ENCODE measurements at regions not wholly inside any gene's neighbourhood (a gene's known extent, or its start where the extent isn't known, plus 50 kb on each side); places are given as distances from the start of the nearest gene placed in this dataset.

DNA sequence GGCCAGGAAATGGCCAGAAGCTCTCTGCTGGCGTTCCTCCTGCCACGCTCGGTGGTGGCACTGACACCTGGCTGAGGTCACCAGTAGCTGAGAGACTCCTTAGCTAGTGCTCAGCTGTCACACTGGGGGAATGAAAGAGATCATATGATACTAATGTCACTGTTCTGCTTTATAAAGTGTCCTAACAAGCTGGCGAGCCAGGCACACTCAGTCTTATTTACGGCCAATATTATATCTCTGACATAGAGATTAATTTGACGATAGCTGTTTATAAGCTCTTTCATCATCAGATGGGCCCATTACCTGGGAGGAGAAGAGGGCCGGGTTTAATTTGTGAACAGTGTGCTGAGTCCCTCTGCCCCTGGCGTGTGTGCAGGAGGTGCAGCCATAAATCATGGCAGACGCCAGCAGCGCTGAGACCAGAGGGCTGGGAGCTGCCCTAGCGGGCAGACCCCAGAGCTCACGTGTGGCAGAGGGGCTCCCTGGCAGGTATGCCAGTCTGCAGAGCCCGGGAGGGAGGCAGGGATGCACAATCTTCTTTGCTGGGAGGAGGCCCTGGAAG lies 246.5 kb downstream of the HAUS1 start:
- H3K36me3 ChIP-seq, result no peaks in the 10 kb centered on the region
- H3K79me2 ChIP-seq (ENCODE audit: low read depth), result peaks cover 18% of the 10 kb centered on the region
- H3K9me3 ChIP-seq (ENCODE audit: low read depth), result no peaks in the 10 kb centered on the region
- H3K9ac ChIP-seq, result no peak overlapping the region
- H3K9me3 Mint-ChIP-seq, result no peaks in the 10 kb centered on the region
- H3K4me1 ChIP-seq, result no peaks in the 10 kb centered on the region
- no peak overlapping the region for H3K27ac Mint-ChIP-seq
- DNase-seq (ENCODE audit: low spot score), result no peak
- no peak overlapping the region for H3K27ac ChIP-seq
- H3K4me2 ChIP-seq, result no peak overlapping the region
- no peaks in the 10 kb centered on the region for H3F3A ChIP-seq (ENCODE audit: low read depth)
- no peak overlapping the region for H3K4me3 ChIP-seq
- H2AFZ ChIP-seq (replicated peaks), result no peak overlapping the region
- H3K27me3 ChIP-seq, result no peaks in the 10 kb centered on the region
- TF ChIP-seq, protein P1, sequence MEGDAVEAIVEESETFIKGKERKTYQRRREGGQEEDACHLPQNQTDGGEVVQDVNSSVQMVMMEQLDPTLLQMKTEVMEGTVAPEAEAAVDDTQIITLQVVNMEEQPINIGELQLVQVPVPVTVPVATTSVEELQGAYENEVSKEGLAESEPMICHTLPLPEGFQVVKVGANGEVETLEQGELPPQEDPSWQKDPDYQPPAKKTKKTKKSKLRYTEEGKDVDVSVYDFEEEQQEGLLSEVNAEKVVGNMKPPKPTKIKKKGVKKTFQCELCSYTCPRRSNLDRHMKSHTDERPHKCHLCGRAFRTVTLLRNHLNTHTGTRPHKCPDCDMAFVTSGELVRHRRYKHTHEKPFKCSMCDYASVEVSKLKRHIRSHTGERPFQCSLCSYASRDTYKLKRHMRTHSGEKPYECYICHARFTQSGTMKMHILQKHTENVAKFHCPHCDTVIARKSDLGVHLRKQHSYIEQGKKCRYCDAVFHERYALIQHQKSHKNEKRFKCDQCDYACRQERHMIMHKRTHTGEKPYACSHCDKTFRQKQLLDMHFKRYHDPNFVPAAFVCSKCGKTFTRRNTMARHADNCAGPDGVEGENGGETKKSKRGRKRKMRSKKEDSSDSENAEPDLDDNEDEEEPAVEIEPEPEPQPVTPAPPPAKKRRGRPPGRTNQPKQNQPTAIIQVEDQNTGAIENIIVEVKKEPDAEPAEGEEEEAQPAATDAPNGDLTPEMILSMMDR (IDR thresholded peaks at IDR 0.05), result no peak
- TF ChIP-seq EZH2 (IDR thresholded peaks at IDR 0.05) (no peak), EZH2phosphoT487 (IDR thresholded peaks at IDR 0.05) (no peak)
- H3K4me3 Mint-ChIP-seq, result no peak overlapping the region
- peaks cover 7% of the 10 kb centered on the region for H3K36me3 Mint-ChIP-seq
- H3K4me1 Mint-ChIP-seq, result peaks cover 4% of the 10 kb centered on the region
- H3K27me3 Mint-ChIP-seq (ENCODE audit: insufficient read depth, low read depth), result peaks cover 2% of the 10 kb centered on the region
- peaks cover 99% of the 10 kb centered on the region for H4K20me1 ChIP-seq (ENCODE audit: low read depth)

DNA sequence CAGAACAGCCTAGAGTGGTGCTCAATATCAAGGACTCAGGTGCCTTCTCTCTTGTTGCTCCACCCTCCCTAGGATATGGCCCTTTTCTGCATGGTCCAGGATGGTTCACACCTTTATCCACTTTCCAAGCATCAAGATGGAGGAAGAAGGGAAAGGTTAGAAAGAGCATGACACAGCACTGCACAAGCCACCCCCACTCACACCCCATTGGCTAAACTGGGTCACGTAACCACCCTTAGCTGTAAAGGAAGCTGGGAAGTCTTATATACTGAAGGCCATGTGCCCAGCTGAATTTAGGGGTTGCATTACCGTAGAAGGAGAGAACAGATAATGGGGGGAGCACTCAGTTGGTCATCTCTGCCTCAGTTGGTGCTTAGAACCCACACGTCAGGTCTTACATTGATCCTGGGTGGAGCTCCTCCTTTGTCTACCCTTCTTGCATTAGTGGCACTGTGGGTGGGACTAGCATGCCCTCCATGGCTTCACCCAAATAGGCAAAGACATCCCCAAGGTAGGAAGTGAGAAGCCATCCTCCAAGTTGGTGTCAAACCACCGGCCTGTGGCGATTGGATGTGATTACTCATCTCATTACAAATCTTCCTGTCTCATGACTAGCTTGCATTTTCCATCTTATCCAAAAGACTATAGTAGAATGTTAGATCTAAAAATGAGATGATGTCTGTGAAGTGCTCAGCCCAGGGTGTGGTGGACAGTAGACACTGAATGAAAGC lies 248.5 kb downstream of the HAUS1 start:
- Histone ChIP-seq H2AFZ (replicated peaks) (no peak overlapping the region), H3K4me1 (no peaks in the 10 kb centered on the region)

DNA sequence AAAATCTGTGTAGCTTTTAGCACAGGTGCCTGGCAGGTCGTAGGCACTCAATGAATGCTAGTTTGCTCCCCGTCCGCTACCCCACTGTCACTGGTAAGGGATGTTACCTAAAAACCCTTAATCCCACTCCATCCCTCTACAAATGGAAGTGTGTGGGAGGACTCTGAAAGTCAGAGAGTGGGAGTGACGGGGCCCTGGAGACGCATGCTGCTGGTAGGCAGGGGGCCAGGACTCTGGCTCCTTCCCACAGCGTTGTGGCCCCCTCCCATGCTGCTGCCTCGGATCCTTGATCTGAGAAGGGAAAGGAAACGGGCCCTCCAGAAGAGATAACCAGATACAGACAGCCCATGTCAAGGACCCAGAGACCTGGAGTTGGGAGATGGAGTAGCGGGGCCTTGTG lies 249.3 kb downstream of the HAUS1 start:
- H3K9me3 Mint-ChIP-seq, result peaks cover 4% of the 10 kb centered on the region
- TF ChIP-seq EZH2 (IDR thresholded peaks at IDR 0.05) (no peak), EZH2phosphoT487 (IDR thresholded peaks at IDR 0.05) (no peak)
- TF ChIP-seq, protein P1 (IDR thresholded peaks at IDR 0.05), result no peak
- H3K36me3 Mint-ChIP-seq, result peaks cover 21% of the 10 kb centered on the region
- H3K79me2 ChIP-seq (ENCODE audit: low read depth), result no peaks in the 10 kb centered on the region
- H3K27me3 ChIP-seq, result no peaks in the 10 kb centered on the region
- H4K20me1 ChIP-seq (ENCODE audit: low read depth), result peaks cover 81% of the 10 kb centered on the region
- no peaks in the 10 kb centered on the region for H3K9me3 ChIP-seq (ENCODE audit: low read depth)
- peaks cover 3% of the 10 kb centered on the region for H3K4me1 Mint-ChIP-seq
- H3K4me3 Mint-ChIP-seq, result no peak overlapping the region
- H2AFZ ChIP-seq (replicated peaks), result no peak overlapping the region
- DNase-seq (ENCODE audit: low spot score), result no peak
- no peaks in the 10 kb centered on the region for H3K4me1 ChIP-seq
- no peak overlapping the region for H3K4me2 ChIP-seq
- H3K36me3 ChIP-seq, result no peaks in the 10 kb centered on the region
- H3K27ac Mint-ChIP-seq, result no peak overlapping the region
- H3K9ac ChIP-seq, result no peak overlapping the region
- H3K27ac ChIP-seq, result no peak overlapping the region
- peaks cover 2% of the 10 kb centered on the region for H3K27me3 Mint-ChIP-seq (ENCODE audit: insufficient read depth, low read depth)
- H3F3A ChIP-seq (ENCODE audit: low read depth), result no peaks in the 10 kb centered on the region
- no peak overlapping the region for H3K4me3 ChIP-seq

More for the DNA sequence above, 248.5 kb downstream of the HAUS1 start:
- H3K27me3 ChIP-seq, result no peaks in the 10 kb centered on the region
- Mint-ChIP-seq H3K36me3 (peaks cover 16% of the 10 kb centered on the region), H3K27me3 (ENCODE audit: insufficient read depth, low read depth) (peaks cover 2% of the 10 kb centered on the region), H3K4me3 (no peak overlapping the region), H3K9me3 (no peaks in the 10 kb centered on the region), H3K4me1 (peaks cover under 1% of the 10 kb centered on the region), H3K27ac (no peak overlapping the region)
- H3K9ac ChIP-seq, result no peak overlapping the region
- H3K4me3 ChIP-seq, result no peak overlapping the region
- peaks cover 88% of the 10 kb centered on the region for H4K20me1 ChIP-seq (ENCODE audit: low read depth)
- no peak for DNase-seq (ENCODE audit: low spot score)
- peaks cover 3% of the 10 kb centered on the region for H3K79me2 ChIP-seq (ENCODE audit: low read depth)
- TF ChIP-seq, protein P1 (IDR thresholded peaks at IDR 0.05), result no peak
- TF ChIP-seq EZH2phosphoT487 (IDR thresholded peaks at IDR 0.05) (no peak), EZH2 (IDR thresholded peaks at IDR 0.05) (no peak)
- H3K36me3 ChIP-seq, result no peaks in the 10 kb centered on the region
- no peaks in the 10 kb centered on the region for H3F3A ChIP-seq (ENCODE audit: low read depth)
- H3K9me3 ChIP-seq (ENCODE audit: low read depth), result no peaks in the 10 kb centered on the region
- H3K27ac ChIP-seq, result no peak overlapping the region
- H3K4me2 ChIP-seq, result no peak overlapping the region
